MCF 10A (cell line): ENCODE measurements at regions not wholly inside any gene's neighbourhood (a gene's known extent, or its start where the extent isn't known, plus 50 kb on each side); places are given as distances from the start of the nearest gene placed in this dataset.

ENCODE experiments used
- BruUV-seq: library from RNA; stranded (reverse); fragments of 400-500 nt; replicated peaks from 2 replicates; lab custom pipeline; 2021; lab: Mats Ljungman, UMichigan
- CTCF ChIA-PET: fragments of 300-600 bp; sonication (Branson Sonifier 250); formaldehyde crosslinking; extraction: SDS; loops from one replicate; lab custom pipeline; 2021; ENCODE audit warnings: antibody characterized with exemption, inconsistent platforms; lab: Yijun Ruan, JAX
- POLR2A ChIA-PET: fragments of 300-600, 350-650 bp; sonication (Branson Sonifier 250); formaldehyde crosslinking; extraction: SDS; loops from one replicate; lab custom pipeline; 2020; ENCODE audit warnings: antibody characterized with exemption, inconsistent platforms; lab: Yijun Ruan, JAX
- DNase-seq: peaks from one replicate; pipeline ENCODE4 v3.0.0-alpha.2; 2018; ENCODE audit not compliant: unreplicated experiment
- H3K27ac Mint-ChIP-seq: one replicate; pipeline ENCODE4 v1.8.0; 2022; ENCODE audit warnings: mild to moderate bottlenecking, low read depth, mixed read lengths; ENCODE audit not compliant: unreplicated experiment
- H3K27me3 Mint-ChIP-seq: one replicate; pipeline ENCODE4 v1.8.0; 2022; ENCODE audit warnings: mixed read lengths; ENCODE audit not compliant: insufficient read depth, unreplicated experiment
- H3K36me3 Mint-ChIP-seq: one replicate; pipeline ENCODE4 v1.8.0; 2022; ENCODE audit warnings: mild to moderate bottlenecking, moderate library complexity, mixed read lengths; ENCODE audit not compliant: insufficient read depth, unreplicated experiment
- H3K4me1 Mint-ChIP-seq: one replicate; pipeline ENCODE4 v1.8.0; 2022; ENCODE audit warnings: mixed read lengths; ENCODE audit not compliant: insufficient read depth, unreplicated experiment
- H3K4me3 Mint-ChIP-seq: one replicate; pipeline ENCODE4 v1.8.0; 2022; ENCODE audit warnings: mild to moderate bottlenecking, moderate library complexity, mixed read lengths; ENCODE audit not compliant: unreplicated experiment
- H3K9me3 Mint-ChIP-seq: one replicate; pipeline ENCODE4 v1.8.0; 2022; ENCODE audit warnings: mixed read lengths; ENCODE audit not compliant: unreplicated experiment
- intact Hi-C: fragments of 100-400 bp; cut with micrococcal nuclease; formaldehyde crosslinking; loops from 2 replicates; pipeline ENCODE4 v1.14.1; 2022
- TF ChIP-seq, protein P1 (sequence below): fragments of 200-600 bp; IDR thresholded peaks from one replicate; pipeline ENCODE4 v1.8.0; 2022; ENCODE audit warnings: antibody characterized with exemption, mild to moderate bottlenecking; ENCODE audit not compliant: unreplicated experiment

DNA sequence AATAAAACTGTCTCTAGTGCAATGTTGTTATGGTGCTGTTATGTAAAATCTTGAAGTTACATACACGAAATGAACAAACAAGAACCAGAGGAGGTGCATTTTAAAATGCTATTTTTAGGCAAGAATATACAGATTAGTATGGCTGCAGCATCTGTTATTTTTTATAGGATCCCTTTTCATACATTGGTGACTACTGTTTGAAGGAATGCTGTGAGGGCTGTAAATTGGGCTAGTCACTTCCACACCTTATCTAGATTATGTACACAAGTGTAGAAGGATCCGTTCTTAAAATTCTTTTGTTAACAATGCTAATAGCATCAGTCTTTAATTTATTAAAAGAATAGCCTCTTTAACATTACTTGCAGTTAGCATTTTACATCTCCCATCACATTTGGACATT lies 284.3 kb upstream of the MDGA2 start:
- Mint-ChIP-seq H3K9me3 (no peaks in the 10 kb centered on the region), H3K36me3 (no peaks in the 10 kb centered on the region), H3K27me3 (peaks cover 13% of the 10 kb centered on the region), H3K4me3 (no peak overlapping the region), H3K4me1 (no peaks in the 10 kb centered on the region), H3K27ac (no peak overlapping the region)
- ChIA-PET POLR2A (no interaction called here), CTCF (interaction anchor here (1.0 kb wide), 1 partner anchor 10 kb away, joined by 3 read pairs; no protein-coding TSS in a partner anchor)
- TF ChIP-seq, protein P1, sequence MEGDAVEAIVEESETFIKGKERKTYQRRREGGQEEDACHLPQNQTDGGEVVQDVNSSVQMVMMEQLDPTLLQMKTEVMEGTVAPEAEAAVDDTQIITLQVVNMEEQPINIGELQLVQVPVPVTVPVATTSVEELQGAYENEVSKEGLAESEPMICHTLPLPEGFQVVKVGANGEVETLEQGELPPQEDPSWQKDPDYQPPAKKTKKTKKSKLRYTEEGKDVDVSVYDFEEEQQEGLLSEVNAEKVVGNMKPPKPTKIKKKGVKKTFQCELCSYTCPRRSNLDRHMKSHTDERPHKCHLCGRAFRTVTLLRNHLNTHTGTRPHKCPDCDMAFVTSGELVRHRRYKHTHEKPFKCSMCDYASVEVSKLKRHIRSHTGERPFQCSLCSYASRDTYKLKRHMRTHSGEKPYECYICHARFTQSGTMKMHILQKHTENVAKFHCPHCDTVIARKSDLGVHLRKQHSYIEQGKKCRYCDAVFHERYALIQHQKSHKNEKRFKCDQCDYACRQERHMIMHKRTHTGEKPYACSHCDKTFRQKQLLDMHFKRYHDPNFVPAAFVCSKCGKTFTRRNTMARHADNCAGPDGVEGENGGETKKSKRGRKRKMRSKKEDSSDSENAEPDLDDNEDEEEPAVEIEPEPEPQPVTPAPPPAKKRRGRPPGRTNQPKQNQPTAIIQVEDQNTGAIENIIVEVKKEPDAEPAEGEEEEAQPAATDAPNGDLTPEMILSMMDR, result no peak
- no peak for DNase-seq
- intact Hi-C loops, result no loop called here
- BruUV-seq, result no TSS peak

DNA sequence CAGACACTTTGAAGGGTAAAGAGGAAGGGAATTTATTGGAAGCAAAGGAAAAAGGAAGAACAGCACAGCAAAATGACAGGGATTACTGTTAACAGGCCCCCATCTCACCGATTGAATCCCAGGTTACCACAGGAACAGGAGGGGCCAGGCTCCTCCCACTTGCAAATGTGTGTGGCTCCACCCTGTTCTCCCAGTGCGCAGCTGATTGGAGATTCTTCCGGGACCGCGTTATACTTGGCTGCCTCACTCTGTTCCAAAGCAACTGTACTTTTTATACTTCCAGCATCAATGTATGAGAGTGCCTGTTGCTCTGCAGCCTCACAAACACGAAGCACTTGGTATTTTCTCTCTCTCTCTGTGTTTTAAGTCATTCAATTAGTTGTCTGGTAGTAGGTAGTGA lies 273.6 kb upstream of the MDGA2 start:
- H3K4me3 Mint-ChIP-seq, result no peak overlapping the region
- intact Hi-C loops, result no loop called here

DNA sequence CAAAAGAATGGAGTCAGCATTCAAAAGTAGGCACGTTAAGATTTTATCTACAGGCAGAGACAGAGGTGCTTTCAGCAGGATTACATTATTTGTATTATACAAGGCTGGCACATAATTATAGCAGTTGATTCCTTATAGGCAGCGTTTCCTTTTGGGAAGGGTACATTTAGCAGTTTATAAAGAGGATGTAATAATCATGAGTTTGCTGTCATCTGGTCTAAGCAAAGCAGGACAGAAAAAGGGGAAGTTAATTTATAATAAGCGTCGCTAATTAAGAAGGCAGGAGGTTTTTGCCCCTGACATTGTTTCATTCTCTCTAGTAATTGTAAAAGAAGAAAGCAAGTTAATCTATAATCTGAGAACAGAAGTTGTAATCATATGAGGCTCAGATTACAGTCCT lies 259.9 kb upstream of the MDGA2 start:
- Mint-ChIP-seq H3K4me3 (no peak overlapping the region), H3K4me1 (peaks cover 6% of the 10 kb centered on the region), H3K27ac (no peak overlapping the region), H3K9me3 (no peaks in the 10 kb centered on the region), H3K27me3 (peaks cover 31% of the 10 kb centered on the region), H3K36me3 (no peaks in the 10 kb centered on the region)
- intact Hi-C loops, result no loop called here
- no peak for DNase-seq
- CTCF ChIA-PET, result interaction anchor here (0.6 kb wide), 1 partner anchor 38 kb away, joined by 3 read pairs; no protein-coding TSS in a partner anchor
- POLR2A ChIA-PET, result no interaction called here
- BruUV-seq, result no TSS peak
- TF ChIP-seq, protein P1, result no peak

More for the DNA sequence above, 273.6 kb upstream of the MDGA2 start:
- TF ChIP-seq, protein P1, result no peak
- CTCF ChIA-PET, result interaction anchor here (1.1 kb wide), 1 partner anchor 10 kb away, joined by 3 read pairs; no protein-coding TSS in a partner anchor
- Mint-ChIP-seq H3K9me3 (no peaks in the 10 kb centered on the region), H3K36me3 (no peaks in the 10 kb centered on the region), H3K27me3 (peaks cover 13% of the 10 kb centered on the region), H3K4me1 (no peaks in the 10 kb centered on the region), H3K27ac (no peak overlapping the region)
- POLR2A ChIA-PET, result no interaction called here
- BruUV-seq, result no TSS peak
- no peak for DNase-seq

DNA sequence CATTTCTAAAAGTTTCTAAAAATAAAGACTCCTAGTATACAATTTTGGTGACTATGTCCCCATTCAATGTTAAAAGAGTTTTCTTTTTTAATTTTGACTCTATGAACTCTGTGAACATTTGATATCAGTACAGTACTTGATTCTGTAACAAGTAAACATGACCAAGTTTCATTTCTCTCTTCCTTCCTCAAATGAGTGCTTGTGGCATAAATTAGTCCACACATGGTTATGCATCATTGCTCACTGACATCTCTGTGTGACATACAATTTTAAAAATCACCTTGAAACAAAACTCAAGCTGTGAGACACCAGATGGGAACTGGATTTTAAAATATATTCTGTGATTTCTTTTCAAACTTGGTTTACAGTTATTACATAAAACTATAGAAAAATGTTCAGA lies 253.9 kb upstream of the MDGA2 start:
- BruUV-seq, result no TSS peak
- H3K36me3 Mint-ChIP-seq, result no peaks in the 10 kb centered on the region
- H3K27ac Mint-ChIP-seq, result no peak overlapping the region

More for the DNA sequence above, 253.9 kb upstream of the MDGA2 start:
- no peak overlapping the region for H3K4me3 Mint-ChIP-seq
- CTCF ChIA-PET, result no interaction called here
- peaks cover 32% of the 10 kb centered on the region for H3K27me3 Mint-ChIP-seq
- DNase-seq, result no peak
- H3K4me1 Mint-ChIP-seq, result no peaks in the 10 kb centered on the region
- intact Hi-C loops, result no loop called here
- POLR2A ChIA-PET, result no interaction called here
- TF ChIP-seq, protein P1, result no peak
- no peaks in the 10 kb centered on the region for H3K9me3 Mint-ChIP-seq
